GM23338 (cell line): ENCODE measurements at regions not wholly inside any gene's neighbourhood (a gene's known extent, or its start where the extent isn't known, plus 50 kb on each side); places are given as distances from the start of the nearest gene placed in this dataset.

Experiments used
- ATAC-seq: fragments of 200-7000 bp; cut with Tn5 transposase; 3 replicates; pipeline ENCODE4 v1.9.1; 2020
- DNase-seq: peaks from one replicate; pipeline ENCODE4 v3.0.0-alpha.2; 2015; ENCODE audit warnings: low spot score
- H2AFZ ChIP-seq: fragments of 200-600 bp; sonication (generic); 2 replicates; pipeline ENCODE4 v1.8.0; 2016; ENCODE audit warnings: antibody characterized with exemption, mild to moderate bottlenecking, moderate library complexity
- H3F3A ChIP-seq: fragments of 200-600 bp; sonication (generic); replicated peaks from 2 replicates; pipeline ENCODE4 v1.8.0; 2017; ENCODE audit warnings: antibody characterized with exemption, mixed run types, low read depth
- H3K27ac ChIP-seq: fragments of 200-600 bp; sonication (generic); 2 replicates; pipeline ENCODE4 v1.6.1; 2016; ENCODE audit warnings: low read depth
- H3K27me3 ChIP-seq: fragments of 200-600 bp; sonication (generic); 2 replicates; pipeline ENCODE4 v1.8.0; 2016; ENCODE audit warnings: mild to moderate bottlenecking, mixed run types, moderate library complexity; ENCODE audit not compliant: insufficient read depth
- H3K36me3 ChIP-seq: fragments of 200-600 bp; sonication (generic); 2 replicates; pipeline ENCODE4 v1.8.0; 2016; ENCODE audit warnings: mild to moderate bottlenecking; ENCODE audit not compliant: insufficient read depth
- H3K4me1 ChIP-seq: fragments of 200-600 bp; sonication (generic); 2 replicates; pipeline ENCODE4 v1.8.0; 2016; ENCODE audit warnings: mild to moderate bottlenecking, moderate library complexity; ENCODE audit not compliant: insufficient read depth
- H3K4me2 ChIP-seq: fragments of 200-600 bp; sonication (generic); 2 replicates; pipeline ENCODE4 v1.7.1; 2017; ENCODE audit warnings: mixed run types
- H3K4me3 ChIP-seq: fragments of 200-600 bp; sonication (generic); 2 replicates; pipeline ENCODE4 v1.6.1; 2016; ENCODE audit warnings: mixed run types
- H3K79me2 ChIP-seq: fragments of 200-600 bp; sonication (generic); replicated peaks from 2 replicates; pipeline ENCODE4 v1.8.0; 2017; ENCODE audit warnings: mild to moderate bottlenecking; ENCODE audit not compliant: insufficient read depth
- H3K9me2 ChIP-seq: fragments of 200-600 bp; sonication (generic); 2 replicates; pipeline ENCODE4 v1.8.0; 2017; ENCODE audit not compliant: insufficient read depth
- H4K20me1 ChIP-seq: fragments of 200-600 bp; sonication (generic); replicated peaks from 2 replicates; pipeline ENCODE4 v1.8.0; 2017; ENCODE audit warnings: mild to moderate bottlenecking; ENCODE audit not compliant: insufficient read depth
- H3K27ac Mint-ChIP-seq: 2 replicates; pipeline ENCODE4 v1.8.0; 2020; ENCODE audit warnings: inconsistent platforms, mild to moderate bottlenecking, moderate library complexity, mixed read lengths
- H3K27me3 Mint-ChIP-seq: 3 replicates; pipeline ENCODE4 v1.8.0; 2022; ENCODE audit warnings: low read depth, mild to moderate bottlenecking, moderate library complexity, mixed read lengths, inconsistent platforms; ENCODE audit not compliant: insufficient read depth, poor library complexity
- H3K36me3 Mint-ChIP-seq: 3 replicates; pipeline ENCODE4 v1.8.0; 2021; ENCODE audit warnings: low read depth, mild to moderate bottlenecking, inconsistent platforms, moderate library complexity, mixed read lengths
- H3K4me1 Mint-ChIP-seq: 3 replicates; pipeline ENCODE4 v1.8.0; 2020; ENCODE audit warnings: mild to moderate bottlenecking, inconsistent platforms, mixed read lengths
- H3K4me3 Mint-ChIP-seq: 3 replicates; pipeline ENCODE4 v1.8.0; 2021; ENCODE audit warnings: moderate library complexity, mild to moderate bottlenecking, inconsistent platforms, mixed read lengths
- H3K9me3 Mint-ChIP-seq: 3 replicates; pipeline ENCODE4 v1.8.0; 2020; ENCODE audit warnings: moderate library complexity, mild to moderate bottlenecking, inconsistent platforms, mixed read lengths
- ETS1 ChIP-seq: IDR thresholded peaks from 2 replicates; pipeline ENCODE4 v1.6.1; 2016; ENCODE audit warnings: antibody characterized with exemption
- EZH2 ChIP-seq: fragments of 200-600 bp; sonication (generic); IDR thresholded peaks from one replicate; pipeline ENCODE4 v1.8.0; 2017; ENCODE audit warnings: antibody characterized with exemption, mild to moderate bottlenecking, low read depth; ENCODE audit not compliant: unreplicated experiment
- NANOG ChIP-seq: IDR thresholded peaks from 2 replicates; pipeline ENCODE4 v1.6.1; 2016; ENCODE audit warnings: antibody characterized with exemption, borderline replicate concordance
- POLR2AphosphoS5 ChIP-seq: IDR thresholded peaks from 2 replicates; pipeline ENCODE4 v1.6.1; 2016; ENCODE audit warnings: antibody characterized with exemption, low read depth
- REST ChIP-seq: IDR thresholded peaks from one replicate; pipeline ENCODE4 v1.6.1; 2018; ENCODE audit warnings: antibody characterized with exemption; ENCODE audit not compliant: unreplicated experiment
- ZNF114 ChIP-seq: fragments of 250-450 bp; sonication (Bioruptor Pico); IDR thresholded peaks from 2 replicates; pipeline ENCODE4 v1.5.0; 2020; ENCODE audit warnings: mild to moderate bottlenecking, moderate library complexity
- ZNF331 ChIP-seq: fragments of 250-450 bp; sonication (Bioruptor Pico); IDR thresholded peaks from 2 replicates; pipeline ENCODE4 v1.5.0; 2020; ENCODE audit warnings: low read depth, mild to moderate bottlenecking, moderate library complexity

GRCh38 chr14:97657609-97658008 lies 860.4 kb downstream of the VRK1 start:
- Histone ChIP-seq H3K4me1 (peaks cover 16% of the 10 kb centered on the region), H3K9me2 (peaks cover 27% of the 10 kb centered on the region; the same call in 1 of the 2 replicates), H3F3A (no peaks in the 10 kb centered on the region), H3K27ac (no peak overlapping the region), H3K36me3 (no peaks in the 10 kb centered on the region), H3K27me3 (no peaks in the 10 kb centered on the region), H4K20me1 (no peaks in the 10 kb centered on the region), H2AFZ (no peak overlapping the region), H3K4me2 (no peak overlapping the region), H3K4me3 (no peak overlapping the region), H3K79me2 (no peaks in the 10 kb centered on the region)
- no peak overlapping the region for H3K4me3 Mint-ChIP-seq
- no peaks in the 10 kb centered on the region; the same call in 2 of the 3 replicates for H3K36me3 Mint-ChIP-seq
- H3K27ac Mint-ChIP-seq = no peak overlapping the region
- TF ChIP-seq POLR2AphosphoS5 = no peak
- no peak for TF ChIP-seq EZH2
- no peak for TF ChIP-seq REST
- TF ChIP-seq NANOG = no peak
- TF ChIP-seq ETS1 = no peak
- TF ChIP-seq ZNF114 (CRISPR knock-in tag) = no peak
- no peak for TF ChIP-seq ZNF331
- ATAC-seq = no peak
- DNase-seq = no peak
- H3K4me1 Mint-ChIP-seq = peaks cover 25% of the 10 kb centered on the region
- peaks cover 2% of the 10 kb centered on the region for H3K27me3 Mint-ChIP-seq
- H3K9me3 Mint-ChIP-seq = no peaks in the 10 kb centered on the region; the same call in 2 of the 3 replicates

DNA sequence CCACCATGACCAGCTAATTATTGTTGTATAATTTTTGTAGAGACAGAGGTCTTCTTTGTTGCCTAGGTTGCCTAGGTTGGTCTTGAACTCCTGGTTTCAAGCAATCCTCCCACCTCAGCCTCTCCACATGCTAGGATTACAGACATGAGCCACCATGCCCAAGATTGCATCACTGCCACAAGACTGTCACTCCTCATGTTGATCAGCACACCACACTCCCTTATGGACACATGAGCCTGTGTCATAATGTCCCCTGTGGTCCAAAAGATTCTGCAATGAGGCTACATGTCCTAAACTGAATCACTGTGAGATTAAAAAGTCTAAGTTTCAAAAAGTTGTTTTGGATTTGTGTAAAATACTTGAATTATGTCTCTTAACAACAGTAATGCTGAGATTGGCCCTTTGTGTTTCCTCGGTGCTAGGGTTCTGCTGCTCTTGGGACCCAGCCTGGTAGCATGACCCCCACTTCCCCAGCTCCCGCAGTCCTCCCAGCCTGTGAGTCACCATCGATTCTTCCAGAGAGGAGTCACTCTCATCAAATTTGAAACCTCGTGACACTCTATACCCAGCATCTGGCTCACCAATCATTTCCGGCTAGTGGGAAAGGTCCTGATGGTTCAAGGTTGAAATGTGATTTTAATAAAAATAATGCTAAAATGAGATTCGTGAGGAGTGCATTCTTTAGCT lies 890.9 kb downstream of the VRK1 start:
- Histone ChIP-seq H3K4me2 (no peak overlapping the region), H3K4me3 (no peak overlapping the region), H2AFZ (peak overlapping the region; percentile 66; the same call in 1 of the 2 replicates), H3K4me1 (peaks cover 11% of the 10 kb centered on the region), H3K27ac (no peak overlapping the region), H3K79me2 (no peaks in the 10 kb centered on the region), H4K20me1 (no peaks in the 10 kb centered on the region), H3F3A (no peaks in the 10 kb centered on the region), H3K36me3 (no peaks in the 10 kb centered on the region; the same call in 1 of the 2 replicates), H3K9me2 (peaks cover 15% of the 10 kb centered on the region), H3K27me3 (no peaks in the 10 kb centered on the region)
- Mint-ChIP-seq H3K4me3 (no peak overlapping the region), H3K27me3 (peaks cover 4% of the 10 kb centered on the region), H3K4me1 (peaks cover 13% of the 10 kb centered on the region), H3K9me3 (peaks cover 4% of the 10 kb centered on the region; the same call in 2 of the 3 replicates), H3K36me3 (peaks cover 3% of the 10 kb centered on the region), H3K27ac (no peak overlapping the region; the same call in 1 of the 2 replicates)
- ATAC-seq = no peak
- DNase-seq = no peak
- TF ChIP-seq ZNF114 (CRISPR knock-in tag) (no peak), NANOG (no peak), EZH2 (no peak), REST (no peak)
